HUDEP-2 (cell line): ENCODE measurements at regions not wholly inside any gene's neighbourhood (a gene's known extent, or its start where the extent isn't known, plus 50 kb on each side); places are given as distances from the start of the nearest gene placed in this dataset.

Experiments used
- DNase-seq, 76 experiments: peaks; one replicate each; lab custom pipeline; 2025; ENCODE audit not compliant: unreplicated experiment in 76 of 76; lab: John Stamatoyannopoulos, UW

DNA sequence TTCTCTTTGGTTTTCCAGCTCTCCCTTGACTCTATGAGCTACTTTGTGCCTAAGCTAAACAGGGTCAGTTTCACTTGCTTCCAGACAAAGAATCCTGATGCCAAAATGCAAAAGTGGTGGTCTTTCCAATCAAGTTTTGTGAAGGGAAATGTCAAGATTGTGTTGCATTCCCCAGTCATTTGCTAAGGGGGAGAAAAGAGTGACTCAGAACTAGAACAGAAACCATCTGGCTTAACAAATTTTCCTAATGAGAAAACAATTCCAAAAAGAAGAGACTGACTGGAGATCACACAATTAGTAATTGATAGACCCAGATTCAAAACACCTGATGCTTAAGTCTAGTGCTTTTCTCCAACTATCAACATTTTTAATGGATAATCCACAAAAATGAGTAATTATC, 235.1 kb upstream of the DIO2 start:
- no peak for DNase-seq

DNA sequence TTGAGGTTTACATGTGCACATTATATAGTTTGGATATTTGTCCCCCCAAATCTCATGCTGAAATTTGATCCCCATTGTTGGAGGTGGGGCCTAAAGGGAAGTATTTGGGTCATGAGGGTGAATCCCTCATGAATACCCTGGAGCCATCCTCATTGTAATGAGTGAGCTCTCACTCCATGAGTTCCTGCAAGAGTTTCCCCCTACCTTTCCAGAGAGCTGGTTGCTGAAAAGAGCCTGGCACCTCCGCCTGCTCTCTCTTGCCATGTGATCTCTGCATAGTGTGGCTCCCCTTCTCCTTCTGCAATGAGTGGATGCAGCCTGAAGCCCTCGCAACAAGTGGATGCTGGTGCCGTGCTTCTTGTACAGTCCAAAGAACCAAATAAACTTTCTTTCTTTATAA, 234.3 kb upstream of the DIO2 start:
- no peak for DNase-seq

DNA sequence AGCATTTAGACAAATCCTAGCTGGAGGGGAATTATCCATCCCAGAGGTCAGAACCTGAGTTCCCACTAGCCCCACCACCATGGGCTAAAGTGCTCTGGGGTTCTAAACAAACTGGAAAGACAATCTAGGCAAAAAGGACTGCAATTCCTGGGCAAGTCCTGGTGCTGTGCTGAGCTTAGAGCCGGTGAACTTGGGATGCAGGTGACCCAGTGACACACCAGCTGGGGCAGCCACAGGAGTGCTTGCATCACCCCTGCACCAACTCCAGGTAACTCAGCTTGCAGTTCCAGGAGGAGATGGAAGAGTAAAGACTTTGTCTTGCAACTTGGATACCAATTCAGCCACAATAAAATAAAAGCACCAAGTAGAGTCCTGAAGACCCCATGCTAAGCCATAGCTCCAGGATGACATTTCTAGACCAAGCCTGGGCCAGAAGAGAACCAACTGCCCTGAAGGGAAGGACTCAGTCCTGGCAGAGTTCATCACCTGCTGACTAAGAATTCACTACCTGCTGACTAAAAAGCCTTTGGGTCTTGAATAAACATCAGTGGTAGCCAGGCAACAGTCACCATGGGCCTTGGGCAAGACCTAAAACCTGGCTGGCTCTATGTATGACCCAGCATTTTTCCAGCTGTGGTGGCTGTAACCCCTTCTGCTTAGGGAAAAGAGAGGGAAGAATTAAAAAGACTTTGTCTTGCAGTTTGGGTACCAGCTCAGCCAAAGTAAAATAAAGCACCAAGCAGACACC, 223.4 kb upstream of the DIO2 start:
- no peak for DNase-seq

- no peak for DNase-seq
Measured at GRCh38 chr14:80433811-80434210, 222.5 kb upstream of the DIO2 start.

DNA sequence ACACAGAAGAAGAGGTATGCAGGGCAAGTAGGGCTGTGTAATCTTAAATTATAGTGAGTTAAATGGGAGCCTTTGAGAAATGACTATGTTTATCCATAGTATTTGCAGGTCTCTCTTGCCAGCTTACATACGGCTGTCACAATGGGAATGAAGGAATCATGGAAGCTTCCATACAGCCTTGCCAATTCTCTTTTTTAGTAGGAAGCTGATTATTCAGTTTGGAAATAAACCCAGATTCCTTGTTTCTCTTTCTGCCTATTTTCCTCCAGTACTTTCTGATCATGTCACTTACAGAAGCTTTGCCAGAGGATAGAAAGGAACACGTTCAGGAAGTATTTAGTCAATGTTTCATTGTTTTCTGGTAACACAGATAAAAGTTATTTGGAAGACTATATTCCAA, 217.4 kb upstream of the DIO2 start:
- no peak for DNase-seq

DNA sequence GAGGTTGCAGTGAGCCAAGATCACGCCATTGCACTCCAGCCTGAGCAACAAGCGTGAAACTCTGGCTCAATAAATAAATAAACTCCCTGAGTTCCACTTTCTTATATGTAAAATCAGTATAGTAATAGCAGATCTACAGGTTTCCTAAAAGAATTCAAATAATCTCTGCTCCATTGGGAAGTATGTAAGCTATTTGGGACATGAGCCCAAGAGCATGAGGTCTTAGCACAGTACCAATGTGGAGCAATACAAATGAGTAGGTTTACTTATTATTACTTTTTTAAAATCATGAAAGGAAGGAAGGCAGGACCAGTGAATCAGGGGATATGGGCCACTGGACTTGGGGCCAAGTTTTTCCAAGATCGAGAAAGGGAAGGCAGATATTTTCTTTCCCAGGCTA, 216.9 kb upstream of the DIO2 start:
- no peak for DNase-seq

GRCh38 chr14:80427101-80427500, 215.8 kb upstream of the DIO2 start:
- no peak for DNase-seq

- no peak for DNase-seq
Measured at GRCh38 chr14:80426683-80427082, 215.4 kb upstream of the DIO2 start.

GRCh38 chr14:80425686-80426085, 214.4 kb upstream of the DIO2 start:
- no peak for DNase-seq

DNA sequence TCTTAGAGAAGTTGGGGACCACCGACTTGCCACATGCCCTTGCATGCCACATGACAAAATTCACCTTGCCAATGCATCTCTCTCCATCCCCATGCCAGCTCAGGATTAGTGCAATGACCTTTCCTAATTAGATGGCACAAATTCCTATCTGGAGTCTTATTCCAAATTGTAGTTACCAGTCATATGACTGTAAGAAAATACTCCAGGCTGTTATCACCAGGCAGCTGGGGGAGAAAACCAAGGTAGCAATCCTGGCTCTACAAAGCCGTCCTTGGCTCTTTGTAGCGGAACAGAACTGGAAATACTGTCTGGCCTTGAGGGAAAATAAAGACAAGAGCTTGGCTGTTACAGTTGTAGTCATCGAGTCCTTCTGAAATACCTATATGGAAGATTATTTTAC, 208.5 kb upstream of the DIO2 start:
- no peak for DNase-seq

DNA sequence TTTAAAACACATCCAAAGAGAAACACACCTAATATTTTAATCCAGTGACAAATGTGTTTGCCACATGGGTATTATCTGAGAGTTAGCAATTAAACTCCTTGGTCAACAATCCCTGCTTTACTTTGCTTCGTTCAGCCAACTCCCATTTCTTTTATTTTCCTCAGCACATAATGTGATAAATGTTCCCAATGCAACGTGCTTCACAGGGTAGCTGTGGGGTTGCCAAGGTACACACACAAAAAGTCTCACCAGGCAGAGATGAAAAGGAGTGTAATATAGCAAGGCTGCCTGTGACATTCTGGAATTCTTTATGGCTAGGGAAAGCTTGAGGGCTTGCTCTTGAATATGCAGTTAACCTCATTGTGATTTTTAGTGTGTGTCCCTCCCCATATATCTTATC, 208.0 kb upstream of the DIO2 start:
- no peak for DNase-seq

DNA sequence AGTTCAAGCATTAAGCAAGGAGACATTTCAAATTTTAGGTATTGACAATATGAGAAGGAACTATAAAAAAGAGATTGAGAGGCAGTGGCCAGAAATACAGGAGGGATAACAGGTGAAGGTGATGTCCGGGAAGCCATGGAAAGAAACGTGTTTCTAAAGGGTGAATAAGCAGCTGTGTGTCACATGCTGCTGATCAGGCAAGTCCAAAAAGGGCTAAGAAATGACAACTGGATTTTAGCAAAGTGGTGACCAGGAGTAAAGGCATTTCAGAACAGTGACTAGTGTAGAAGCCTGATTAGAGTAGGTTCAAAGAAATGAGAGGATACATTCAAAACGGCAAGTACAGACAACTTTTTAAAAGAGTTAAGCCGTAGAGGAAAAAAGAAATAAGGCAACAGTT, 204.3 kb upstream of the DIO2 start:
- no peak for DNase-seq

DNA sequence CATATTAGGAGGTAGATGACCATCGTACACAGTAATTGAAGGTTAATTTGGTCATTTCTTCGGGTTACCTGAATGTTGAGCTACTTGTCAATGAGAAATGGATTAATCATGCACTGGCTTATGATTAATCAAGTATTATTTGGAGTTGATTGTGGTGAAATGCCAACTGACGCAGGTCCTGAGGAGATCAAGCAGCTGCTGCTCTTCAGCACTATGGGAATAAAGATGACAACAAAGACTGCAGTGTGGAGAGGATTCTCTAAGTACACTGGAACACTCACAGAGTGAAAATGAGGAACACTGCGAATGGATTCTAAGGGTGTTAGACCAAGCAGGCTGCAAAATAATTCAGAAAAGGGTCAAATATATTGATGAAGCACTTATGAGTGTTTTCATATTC, 202.8 kb upstream of the DIO2 start:
- no peak for DNase-seq

GRCh38 chr14:80404413-80404812, 193.1 kb upstream of the DIO2 start:
- no peak for DNase-seq

- DNase-seq, result no peak
Measured at GRCh38 chr14:80403036-80403435, 191.7 kb upstream of the DIO2 start.

DNA sequence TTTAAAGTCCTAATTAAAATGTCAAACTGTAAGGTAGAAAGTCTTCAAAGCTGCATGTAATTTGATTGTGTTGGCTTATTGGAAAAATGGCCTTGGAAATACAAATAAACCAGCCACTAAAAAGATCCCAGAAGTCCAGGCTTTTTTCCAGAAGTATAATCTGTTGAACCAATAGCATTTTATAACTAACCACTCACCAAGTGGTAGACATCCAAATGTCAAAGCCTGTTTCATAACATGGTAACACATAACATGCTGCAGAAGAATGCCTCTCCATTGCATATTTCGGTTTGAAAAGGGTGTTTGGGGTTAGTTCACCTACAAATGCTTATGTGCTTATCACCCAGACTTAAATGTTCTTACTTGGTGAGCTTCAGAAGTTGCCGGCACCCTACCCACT, 183.7 kb upstream of the DIO2 start:
- DNase-seq, result no peak

DNA sequence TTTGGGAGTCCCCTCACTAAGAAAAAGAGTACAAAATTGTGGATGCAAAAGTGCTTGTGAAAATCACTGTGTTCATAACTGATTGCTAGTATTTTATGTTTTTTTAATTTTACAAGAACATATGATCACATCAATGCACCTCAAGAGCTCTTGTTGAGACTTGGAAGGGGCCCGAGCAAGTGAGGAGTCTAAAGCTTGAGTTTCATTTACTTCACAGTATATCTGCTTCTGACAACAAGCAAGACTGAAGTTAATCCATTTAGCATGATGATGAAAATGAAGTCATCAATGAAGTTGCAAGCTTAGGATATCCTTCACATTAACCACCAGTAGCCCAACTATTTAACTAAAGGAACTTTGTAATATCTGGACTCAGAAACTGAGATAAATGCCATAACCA, 182.5 kb upstream of the DIO2 start:
- no peak for DNase-seq

- no peak for DNase-seq
Measured at GRCh38 chr14:80390906-80391305, 179.6 kb upstream of the DIO2 start.

GRCh38 chr14:80388980-80389711, 177.8 kb upstream of the DIO2 start:
- no peak for DNase-seq

- DNase-seq, result no peak
Measured at GRCh38 chr14:80387563-80387981, 176.3 kb upstream of the DIO2 start.

DNA sequence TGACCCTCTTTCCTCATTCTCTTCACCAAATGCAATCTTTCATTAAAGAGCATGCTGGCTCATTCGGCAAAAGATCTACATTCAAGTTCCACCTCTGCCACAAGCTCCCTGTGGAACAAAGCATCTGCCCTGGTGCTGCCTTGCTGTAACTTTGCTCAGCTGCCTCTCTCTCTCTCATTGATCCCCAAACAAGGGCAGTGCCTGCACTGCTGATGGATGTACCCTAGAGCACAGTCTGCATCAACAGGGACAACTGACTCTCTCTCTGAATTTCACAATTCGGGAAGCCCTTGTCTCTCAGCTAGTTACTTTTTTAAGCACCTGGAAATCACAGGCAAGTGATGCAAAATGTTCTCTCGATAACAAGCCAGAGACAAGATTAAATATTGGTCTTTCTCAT, 174.0 kb upstream of the DIO2 start:
- no peak for DNase-seq

DNA sequence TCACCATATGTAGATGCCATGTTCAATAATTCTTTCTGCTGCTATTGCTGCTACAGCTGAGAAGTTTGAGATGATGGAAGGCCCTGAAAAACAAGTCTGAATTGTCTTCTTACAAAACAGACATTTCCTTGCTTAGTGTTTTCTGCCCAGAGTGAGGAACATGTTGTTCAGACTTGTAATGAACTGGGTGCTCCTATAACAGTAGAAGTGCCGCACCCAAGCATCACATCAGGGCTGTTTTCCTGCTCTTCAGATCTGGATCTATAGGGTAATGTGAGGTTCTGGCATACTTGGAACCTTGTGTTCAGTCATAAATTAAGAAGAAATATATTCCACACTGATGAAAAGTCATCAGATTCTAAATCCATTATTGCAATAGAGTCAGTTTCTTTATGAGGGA, 171.9 kb upstream of the DIO2 start:
- DNase-seq, result no peak
